ENCODE measurements at regions not wholly inside any gene's neighbourhood (a gene's known extent, or its start where the extent isn't known, plus 50 kb on each side); places are given as distances from the start of the nearest gene placed in this dataset.

- TF ChIP-seq POLR2AphosphoS5 (IDR thresholded peaks at IDR 0.05) = no peak
- no peak for TF ChIP-seq EP300 (IDR thresholded peaks at IDR 0.05)
- TF ChIP-seq POLR2A (IDR thresholded peaks at IDR 0.05) = no peak
- TF ChIP-seq CTCF (IDR thresholded peaks at IDR 0.05) = no peak
- H3K4me3 ChIP-seq = no peak overlapping the region
- WGBS = 26% methylated on average over 2 of the region's 2 CpGs
- H3K4me1 ChIP-seq = no peaks in the 10 kb centered on the region
- H3K36me3 ChIP-seq = no peaks in the 10 kb centered on the region
- no peak for DNase-seq (ENCODE audit: low spot score in 2 of 2)
- no peak overlapping the region for H3K27ac ChIP-seq
- H3K9me3 ChIP-seq = no peaks in the 10 kb centered on the region
- no peaks in the 10 kb centered on the region for H3K27me3 ChIP-seq
Measured at GRCh38 chr3:168220556-168220955, 124.8 kb upstream of the GOLIM4 start.

- Histone ChIP-seq H3K27me3 (no peaks in the 10 kb centered on the region), H3K36me3 (no peaks in the 10 kb centered on the region), H3K4me3 (no peak overlapping the region), H3K9me3 (no peaks in the 10 kb centered on the region), H3K4me1 (no peaks in the 10 kb centered on the region), H3K27ac (no peak overlapping the region)
- no peak for TF ChIP-seq EP300 (IDR thresholded peaks at IDR 0.05)
- no peak for TF ChIP-seq CTCF (IDR thresholded peaks at IDR 0.05)
- no peak for TF ChIP-seq POLR2A (IDR thresholded peaks at IDR 0.05)
- TF ChIP-seq POLR2AphosphoS5 (IDR thresholded peaks at IDR 0.05) = no peak
- DNase-seq (ENCODE audit: low spot score in 2 of 2) = no peak
- 98% methylated on average over 2 of the region's 2 CpGs for WGBS
Measured at GRCh38 chr3:168219530-168219929, 123.8 kb upstream of the GOLIM4 start.

- Histone ChIP-seq H3K27me3 (no peaks in the 10 kb centered on the region), H3K9me3 (no peaks in the 10 kb centered on the region), H3K36me3 (no peaks in the 10 kb centered on the region), H3K4me3 (no peak overlapping the region), H3K4me1 (no peaks in the 10 kb centered on the region), H3K27ac (no peak overlapping the region)
- 81% methylated on average over 2 of the region's 2 CpGs for WGBS
- TF ChIP-seq CTCF (IDR thresholded peaks at IDR 0.05) = no peak
- no peak for TF ChIP-seq EP300 (IDR thresholded peaks at IDR 0.05)
- no peak for TF ChIP-seq POLR2AphosphoS5 (IDR thresholded peaks at IDR 0.05)
- no peak for TF ChIP-seq POLR2A (IDR thresholded peaks at IDR 0.05)
- DNase-seq (ENCODE audit: low spot score in 2 of 2) = no peak
Measured at GRCh38 chr3:168218600-168218999, 122.9 kb upstream of the GOLIM4 start.

GRCh38 chr3:168216851-168217250 lies 121.1 kb upstream of the GOLIM4 start:
- no peak for DNase-seq (ENCODE audit: low spot score in 2 of 2)
- no peak for TF ChIP-seq EP300 (IDR thresholded peaks at IDR 0.05)
- no peak for TF ChIP-seq POLR2A (IDR thresholded peaks at IDR 0.05)
- TF ChIP-seq POLR2AphosphoS5 (IDR thresholded peaks at IDR 0.05) = no peak
- no peak for TF ChIP-seq CTCF (IDR thresholded peaks at IDR 0.05)
- Histone ChIP-seq H3K9me3 (no peaks in the 10 kb centered on the region), H3K36me3 (no peaks in the 10 kb centered on the region), H3K4me3 (no peak overlapping the region), H3K27ac (no peak overlapping the region), H3K4me1 (no peaks in the 10 kb centered on the region), H3K27me3 (no peaks in the 10 kb centered on the region)
- 73% methylated on average over 3 of the region's 3 CpGs for WGBS

GRCh38 chr3:168213920-168214319 lies 118.2 kb upstream of the GOLIM4 start:
- no peak for TF ChIP-seq POLR2AphosphoS5 (IDR thresholded peaks at IDR 0.05)
- TF ChIP-seq POLR2A (IDR thresholded peaks at IDR 0.05) = no peak
- no peak for TF ChIP-seq EP300 (IDR thresholded peaks at IDR 0.05)
- TF ChIP-seq CTCF (IDR thresholded peaks at IDR 0.05) = no peak
- no peaks in the 10 kb centered on the region for H3K27me3 ChIP-seq
- WGBS = 83% methylated on average over 4 of the region's 4 CpGs

More at GRCh38 chr3:168213920-168214319, 118.2 kb upstream of the GOLIM4 start:
- Histone ChIP-seq H3K9me3 (no peaks in the 10 kb centered on the region), H3K27ac (no peak overlapping the region), H3K4me1 (no peaks in the 10 kb centered on the region), H3K4me3 (no peak overlapping the region), H3K36me3 (no peaks in the 10 kb centered on the region)
- no peak for DNase-seq (ENCODE audit: low spot score in 2 of 2)

Data from suprapubic skin (tissue), 4 donors.